ENCODE measurements at regions not wholly inside any gene's neighbourhood (a gene's known extent, or its start where the extent isn't known, plus 50 kb on each side); places are given as distances from the start of the nearest gene placed in this dataset.
"Not testable (repeated sequence)": the region's sequence is repeated elsewhere in the genome, so short reads cannot be mapped to it uniquely, and the experiment has no call there.

GRCh38 chr14:59018978-59019377 is 169.5 kb upstream of the DAAM1 start:
- no peak for DNase-seq

GRCh38 chr14:59020382-59020781 is 168.1 kb upstream of the DAAM1 start:
- no peak for DNase-seq

- DNase-seq: no peak
These were observed 166.3 kb upstream of the DAAM1 start for GRCh38 chr14:59022144-59022543.

- DNase-seq: no peak
These were observed 162.4 kb upstream of the DAAM1 start for GRCh38 chr14:59026081-59026480.

- not testable (repeated sequence) for DNase-seq
These were observed 161.8 kb upstream of the DAAM1 start for GRCh38 chr14:59026640-59027039.

- peak; percentile 71 for DNase-seq
These were observed 159.8 kb upstream of the DAAM1 start for GRCh38 chr14:59028476-59029202.

- DNase-seq: no peak
These were observed 155.6 kb upstream of the DAAM1 start for GRCh38 chr14:59032826-59033225.

GRCh38 chr14:59036134-59036533 is 152.3 kb upstream of the DAAM1 start:
- DNase-seq: no peak

GRCh38 chr14:59037086-59037485 is 151.4 kb upstream of the DAAM1 start:
- no peak for DNase-seq

GRCh38 chr14:59037620-59038019 is 150.8 kb upstream of the DAAM1 start:
- no peak for DNase-seq

GRCh38 chr14:59038746-59039145 is 149.7 kb upstream of the DAAM1 start:
- no peak for DNase-seq

GRCh38 chr14:59041308-59041707 is 147.2 kb upstream of the DAAM1 start:
- DNase-seq: no peak

- DNase-seq: no peak
These were observed 143.8 kb upstream of the DAAM1 start for GRCh38 chr14:59044707-59045106.

- no peak for DNase-seq
These were observed 141.7 kb upstream of the DAAM1 start for GRCh38 chr14:59046746-59047145.

GRCh38 chr14:59055006-59055405 is 133.5 kb upstream of the DAAM1 start:
- no peak for DNase-seq

- peak; percentile 51 for DNase-seq
These were observed 132.9 kb upstream of the DAAM1 start for GRCh38 chr14:59055439-59056045.

- DNase-seq: no peak
These were observed 130.9 kb upstream of the DAAM1 start for GRCh38 chr14:59057551-59057950.

GRCh38 chr14:59058776-59059175 is 129.7 kb upstream of the DAAM1 start:
- not testable (repeated sequence) for DNase-seq

GRCh38 chr14:59060841-59061240 is 127.6 kb upstream of the DAAM1 start:
- no peak for DNase-seq

GRCh38 chr14:59061292-59061691 is 127.2 kb upstream of the DAAM1 start:
- no peak for DNase-seq

- no peak for DNase-seq
These were observed 125.2 kb upstream of the DAAM1 start for GRCh38 chr14:59063259-59063658.

- no peak for DNase-seq
These were observed 121.2 kb upstream of the DAAM1 start for GRCh38 chr14:59067127-59067894.

GRCh38 chr14:59069163-59069854 is 119.2 kb upstream of the DAAM1 start:
- DNase-seq: no peak

Measured in NCI-H2029 treated with DMSO at 0.1 percent for 48 hours (cell line).